ENCODE measurements at regions not wholly inside any gene's neighbourhood (a gene's known extent, or its start where the extent isn't known, plus 50 kb on each side); places are given as distances from the start of the nearest gene placed in this dataset.

DNA sequence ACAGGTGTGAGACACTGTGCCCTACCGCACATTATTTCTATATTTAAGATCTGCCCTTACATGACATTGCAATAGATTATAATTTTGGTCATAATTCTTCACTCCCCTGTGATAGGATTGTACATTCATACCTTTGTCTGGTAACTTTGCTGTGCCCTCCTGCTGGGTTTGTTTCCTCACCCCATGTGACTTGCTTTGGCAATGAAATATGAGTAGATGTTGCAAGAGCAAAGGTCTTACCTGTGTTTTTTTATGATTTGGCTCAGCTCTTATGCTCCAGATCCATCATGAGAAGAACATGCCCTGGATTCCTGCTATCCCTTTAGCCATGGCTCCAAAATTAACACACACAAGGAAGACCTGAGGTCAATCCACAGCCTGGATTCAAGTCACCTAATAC is 137.7 kb upstream of the EOMES start:
- BruUV-seq (replicated peaks) = no TSS peak
- H3K4me3 ChIP-seq (replicated peaks in 1 of 3; ENCODE audit: insufficient read depth in 1 of 3, low read depth in 2 of 3, low read length in 3 of 3) = no peak overlapping the region
- intact Hi-C loops (cut with micrococcal nuclease; ENCODE audit: unreplicated experiment) (no loop called here), in situ Hi-C loops (cut with HindIII; ENCODE audit: extremely low pct_ligation_motif_present, low pct_unique_long_range_greater_than_20kb) (no loop called here)
- H3K27me3 ChIP-seq (ENCODE audit: control insufficient read depth in 1 of 2, insufficient read depth in 2 of 2, low read length in 2 of 2) = no peaks in the 10 kb centered on the region
- no peak overlapping the region for H3K4me2 ChIP-seq (ENCODE audit: low read depth, low read length)
- H3K9me3 ChIP-seq (ENCODE audit: low read length) = no peaks in the 10 kb centered on the region
- H3K79me2 ChIP-seq (ENCODE audit: insufficient read depth, low read length) = no peaks in the 10 kb centered on the region
- ChIA-PET POLR2A (no interaction called here), CTCF (ENCODE audit: low intra/inter-chr PET ratio, low total read pairs) (no interaction called here)
- ATAC-seq = no peak
- H4K20me1 ChIP-seq (ENCODE audit: insufficient read depth, low read length) = no peaks in the 10 kb centered on the region
- H3K9ac ChIP-seq (ENCODE audit: insufficient read depth, low read depth, low read length) = no peak overlapping the region
- DNase-seq (ENCODE audit: low spot score) = no peak
- 60% methylated on average over 1 of the region's 1 CpG for WGBS (ENCODE audit: low lambda C conversion rate)
- FAIRE-seq = no peak
- H3K4me1 ChIP-seq (ENCODE audit: insufficient read depth, low read length) = no peaks in the 10 kb centered on the region
- no peaks in the 10 kb centered on the region for H3K36me3 ChIP-seq (replicated peaks in 1 of 2; ENCODE audit: control insufficient read depth in 1 of 2, insufficient read depth in 2 of 2, low read length in 2 of 2)
- TF ChIP-seq ZNF33B (CRISPR knock-in tag; IDR thresholded peaks at IDR 0.05) = no peak
- TF ChIP-seq, protein P1, sequence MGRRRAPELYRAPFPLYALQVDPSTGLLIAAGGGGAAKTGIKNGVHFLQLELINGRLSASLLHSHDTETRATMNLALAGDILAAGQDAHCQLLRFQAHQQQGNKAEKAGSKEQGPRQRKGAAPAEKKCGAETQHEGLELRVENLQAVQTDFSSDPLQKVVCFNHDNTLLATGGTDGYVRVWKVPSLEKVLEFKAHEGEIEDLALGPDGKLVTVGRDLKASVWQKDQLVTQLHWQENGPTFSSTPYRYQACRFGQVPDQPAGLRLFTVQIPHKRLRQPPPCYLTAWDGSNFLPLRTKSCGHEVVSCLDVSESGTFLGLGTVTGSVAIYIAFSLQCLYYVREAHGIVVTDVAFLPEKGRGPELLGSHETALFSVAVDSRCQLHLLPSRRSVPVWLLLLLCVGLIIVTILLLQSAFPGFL (CRISPR knock-in tag; IDR thresholded peaks at IDR 0.05) = no peak
- no peak for TF ChIP-seq RARA (CRISPR knock-in tag; IDR thresholded peaks at IDR 0.05)
- no peak for TF ChIP-seq JUNB (CRISPR knock-in tag; IDR thresholded peaks at IDR 0.05; ENCODE audit: borderline replicate concordance)
- H3K27ac ChIP-seq (ENCODE audit: extremely low read length, insufficient read depth, low read length) = no peak overlapping the region
- no peak overlapping the region for H2AFZ ChIP-seq (ENCODE audit: low read length)

DNA sequence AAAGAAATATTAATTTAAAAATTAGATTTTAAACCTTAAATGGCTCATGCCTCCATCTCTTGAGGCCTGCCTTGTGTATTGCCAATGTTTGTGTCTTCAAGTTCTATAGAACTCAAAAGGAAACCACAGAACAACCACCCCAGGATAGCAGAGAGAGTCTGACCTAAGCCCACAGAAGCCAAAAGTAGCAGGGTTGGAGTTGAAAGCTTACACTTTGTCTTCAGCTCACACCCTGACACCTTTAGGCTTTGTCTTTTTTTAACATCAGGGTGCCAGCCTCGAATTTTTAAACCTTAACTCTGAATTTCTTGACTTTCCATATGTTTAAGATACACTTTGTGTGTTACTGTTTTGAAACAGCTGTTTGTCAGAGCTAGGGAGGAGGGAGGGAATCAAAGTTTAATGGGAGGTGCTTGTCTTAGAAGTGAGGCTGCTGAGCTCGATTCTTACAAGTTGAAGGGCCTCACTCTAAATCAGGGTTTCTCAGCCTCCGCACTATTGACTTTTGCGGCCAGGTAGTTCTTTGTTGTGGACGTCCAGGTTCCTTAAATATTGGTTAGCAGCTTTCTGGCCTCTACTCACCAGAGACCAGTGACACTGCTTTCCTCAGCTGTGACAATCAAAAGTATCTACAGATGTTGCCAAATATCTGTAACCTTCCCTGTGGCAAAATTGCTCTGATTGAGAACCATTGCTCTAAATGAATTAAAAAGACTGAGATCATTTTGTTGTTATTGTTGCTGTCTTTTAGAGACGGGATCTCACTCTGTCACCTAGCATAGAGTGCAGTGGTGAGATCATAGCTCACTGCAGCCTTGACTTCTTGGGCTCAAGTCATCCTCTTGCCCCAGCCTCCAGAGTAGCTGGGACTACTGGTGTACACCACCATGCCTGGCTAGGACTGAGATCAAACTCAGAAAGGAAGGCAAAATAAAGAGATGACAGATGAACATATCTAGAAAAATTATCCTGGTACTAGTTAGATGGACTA is 139.2 kb upstream of the EOMES start:
- Histone ChIP-seq H4K20me1 (ENCODE audit: insufficient read depth, low read length) (no peaks in the 10 kb centered on the region), H3K36me3 (replicated peaks in 1 of 2; ENCODE audit: control insufficient read depth in 1 of 2, insufficient read depth in 2 of 2, low read length in 2 of 2) (no peaks in the 10 kb centered on the region), H3K4me1 (ENCODE audit: insufficient read depth, low read length) (no peaks in the 10 kb centered on the region), H2AFZ (ENCODE audit: low read length) (no peak overlapping the region), H3K4me2 (ENCODE audit: low read depth, low read length) (no peak overlapping the region), H3K27me3 (ENCODE audit: control insufficient read depth in 1 of 2, insufficient read depth in 2 of 2, low read length in 2 of 2) (no peaks in the 10 kb centered on the region), H3K79me2 (ENCODE audit: insufficient read depth, low read length) (no peaks in the 10 kb centered on the region), H3K9me3 (ENCODE audit: low read length) (no peaks in the 10 kb centered on the region), H3K4me3 (replicated peaks in 1 of 3; ENCODE audit: insufficient read depth in 1 of 3, low read depth in 2 of 3, low read length in 3 of 3) (no peak overlapping the region), H3K27ac (ENCODE audit: extremely low read length, insufficient read depth, low read length) (no peak overlapping the region), H3K9ac (ENCODE audit: insufficient read depth, low read depth, low read length) (no peak overlapping the region)
- POLR2A ChIA-PET = no interaction called here
- CTCF ChIA-PET (ENCODE audit: low intra/inter-chr PET ratio, low total read pairs) = no interaction called here
- in situ Hi-C loops (cut with HindIII; ENCODE audit: extremely low pct_ligation_motif_present, low pct_unique_long_range_greater_than_20kb) (no loop called here), intact Hi-C loops (cut with micrococcal nuclease; ENCODE audit: unreplicated experiment) (no loop called here)
- BruUV-seq (replicated peaks) = no TSS peak
- ATAC-seq = no peak
- no peak for DNase-seq (ENCODE audit: low spot score)
- no peak for FAIRE-seq
- WGBS (ENCODE audit: low lambda C conversion rate) = 17% methylated on average over 6 of the region's 6 CpGs
- TF ChIP-seq, protein P2, sequence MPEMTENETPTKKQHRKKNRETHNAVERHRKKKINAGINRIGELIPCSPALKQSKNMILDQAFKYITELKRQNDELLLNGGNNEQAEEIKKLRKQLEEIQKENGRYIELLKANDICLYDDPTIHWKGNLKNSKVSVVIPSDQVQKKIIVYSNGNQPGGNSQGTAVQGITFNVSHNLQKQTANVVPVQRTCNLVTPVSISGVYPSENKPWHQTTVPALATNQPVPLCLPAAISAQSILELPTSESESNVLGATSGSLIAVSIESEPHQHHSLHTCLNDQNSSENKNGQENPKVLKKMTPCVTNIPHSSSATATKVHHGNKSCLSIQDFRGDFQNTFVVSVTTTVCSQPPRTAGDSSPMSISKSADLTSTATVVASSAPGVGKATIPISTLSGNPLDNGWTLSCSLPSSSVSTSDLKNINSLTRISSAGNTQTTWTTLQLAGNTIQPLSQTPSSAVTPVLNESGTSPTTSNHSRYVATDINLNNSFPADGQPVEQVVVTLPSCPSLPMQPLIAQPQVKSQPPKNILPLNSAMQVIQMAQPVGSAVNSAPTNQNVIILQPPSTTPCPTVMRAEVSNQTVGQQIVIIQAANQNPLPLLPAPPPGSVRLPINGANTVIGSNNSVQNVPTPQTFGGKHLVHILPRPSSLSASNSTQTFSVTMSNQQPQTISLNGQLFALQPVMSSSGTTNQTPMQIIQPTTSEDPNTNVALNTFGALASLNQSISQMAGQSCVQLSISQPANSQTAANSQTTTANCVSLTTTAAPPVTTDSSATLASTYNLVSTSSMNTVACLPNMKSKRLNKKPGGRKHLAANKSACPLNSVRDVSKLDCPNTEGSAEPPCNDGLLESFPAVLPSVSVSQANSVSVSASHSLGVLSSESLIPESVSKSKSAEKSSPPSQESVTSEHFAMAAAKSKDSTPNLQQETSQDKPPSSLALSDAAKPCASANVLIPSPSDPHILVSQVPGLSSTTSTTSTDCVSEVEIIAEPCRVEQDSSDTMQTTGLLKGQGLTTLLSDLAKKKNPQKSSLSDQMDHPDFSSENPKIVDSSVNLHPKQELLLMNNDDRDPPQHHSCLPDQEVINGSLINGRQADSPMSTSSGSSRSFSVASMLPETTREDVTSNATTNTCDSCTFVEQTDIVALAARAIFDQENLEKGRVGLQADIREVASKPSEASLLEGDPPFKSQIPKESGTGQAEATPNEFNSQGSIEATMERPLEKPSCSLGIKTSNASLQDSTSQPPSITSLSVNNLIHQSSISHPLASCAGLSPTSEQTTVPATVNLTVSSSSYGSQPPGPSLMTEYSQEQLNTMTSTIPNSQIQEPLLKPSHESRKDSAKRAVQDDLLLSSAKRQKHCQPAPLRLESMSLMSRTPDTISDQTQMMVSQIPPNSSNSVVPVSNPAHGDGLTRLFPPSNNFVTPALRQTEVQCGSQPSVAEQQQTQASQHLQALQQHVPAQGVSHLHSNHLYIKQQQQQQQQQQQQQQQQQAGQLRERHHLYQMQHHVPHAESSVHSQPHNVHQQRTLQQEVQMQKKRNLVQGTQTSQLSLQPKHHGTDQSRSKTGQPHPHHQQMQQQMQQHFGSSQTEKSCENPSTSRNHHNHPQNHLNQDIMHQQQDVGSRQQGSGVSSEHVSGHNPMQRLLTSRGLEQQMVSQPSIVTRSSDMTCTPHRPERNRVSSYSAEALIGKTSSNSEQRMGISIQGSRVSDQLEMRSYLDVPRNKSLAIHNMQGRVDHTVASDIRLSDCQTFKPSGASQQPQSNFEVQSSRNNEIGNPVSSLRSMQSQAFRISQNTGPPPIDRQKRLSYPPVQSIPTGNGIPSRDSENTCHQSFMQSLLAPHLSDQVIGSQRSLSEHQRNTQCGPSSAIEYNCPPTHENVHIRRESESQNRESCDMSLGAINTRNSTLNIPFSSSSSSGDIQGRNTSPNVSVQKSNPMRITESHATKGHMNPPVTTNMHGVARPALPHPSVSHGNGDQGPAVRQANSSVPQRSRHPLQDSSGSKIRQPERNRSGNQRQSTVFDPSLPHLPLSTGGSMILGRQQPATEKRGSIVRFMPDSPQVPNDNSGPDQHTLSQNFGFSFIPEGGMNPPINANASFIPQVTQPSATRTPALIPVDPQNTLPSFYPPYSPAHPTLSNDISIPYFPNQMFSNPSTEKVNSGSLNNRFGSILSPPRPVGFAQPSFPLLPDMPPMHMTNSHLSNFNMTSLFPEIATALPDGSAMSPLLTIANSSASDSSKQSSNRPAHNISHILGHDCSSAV (CRISPR knock-in tag; IDR thresholded peaks at IDR 0.05; ENCODE audit: borderline replicate concordance) = no peak
- TF ChIP-seq ZIK1 (CRISPR knock-in tag; IDR thresholded peaks at IDR 0.05; ENCODE audit: borderline replicate concordance, low read depth) (no peak), ZNF546 (CRISPR knock-in tag; conservative IDR thresholded peaks at IDR 0.05) (no peak)

Measured in HepG2 (cell line).